ENCODE measurements at regions not wholly inside any gene's neighbourhood (a gene's known extent, or its start where the extent isn't known, plus 50 kb on each side); places are given as distances from the start of the nearest gene placed in this dataset.

DNA sequence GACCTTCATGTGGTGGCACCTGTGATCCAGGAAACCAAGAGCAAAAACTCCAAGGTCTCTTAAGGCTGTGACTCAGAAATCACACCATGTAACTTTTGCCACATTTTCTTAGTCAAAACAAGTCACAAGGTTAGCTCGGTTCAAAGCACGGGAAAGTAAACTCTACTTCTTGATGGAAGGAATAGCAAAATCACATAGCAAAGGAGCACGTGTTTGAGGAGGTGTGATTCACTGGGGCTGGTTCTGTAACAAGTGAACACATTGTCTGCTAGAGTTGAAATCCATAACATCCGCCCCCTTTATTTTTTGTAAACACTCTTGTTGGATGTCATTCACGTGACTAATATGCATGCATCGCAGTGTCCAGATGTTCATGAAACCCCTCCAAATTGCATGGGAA lies 415.0 kb upstream of the MAF start:
- no peak for DNase-seq (ENCODE audit: low spot score)
- ATAC-seq = no peak
- H3K4me3 Mint-ChIP-seq = no peak overlapping the region
- no peaks in the 10 kb centered on the region for H3K27me3 Mint-ChIP-seq (ENCODE audit: low read depth)
- H3K36me3 Mint-ChIP-seq = no peaks in the 10 kb centered on the region
- TF ChIP-seq TEAD1 (CRISPR knock-in tag; IDR thresholded peaks at IDR 0.05) (no peak), SMAD3 (CRISPR knock-in tag; IDR thresholded peaks at IDR 0.05; ENCODE audit: borderline replicate concordance) (no peak), IRF2 (CRISPR knock-in tag; IDR thresholded peaks at IDR 0.05; ENCODE audit: borderline replicate concordance, low read depth) (no peak), JUN (CRISPR knock-in tag; IDR thresholded peaks at IDR 0.05) (no peak), ZNF138 (CRISPR knock-in tag; conservative IDR thresholded peaks at IDR 0.05) (no peak), TCF7 (CRISPR knock-in tag; IDR thresholded peaks at IDR 0.05; ENCODE audit: low read depth) (no peak), HMGA2 (CRISPR knock-in tag; IDR thresholded peaks at IDR 0.05) (no peak), CREM (CRISPR knock-in tag; IDR thresholded peaks at IDR 0.05) (no peak), ZNF416 (CRISPR knock-in tag; IDR thresholded peaks at IDR 0.05) (no peak), FOXK1 (CRISPR knock-in tag; IDR thresholded peaks at IDR 0.05) (no peak), NFATC4 (CRISPR knock-in tag; IDR thresholded peaks at IDR 0.05) (no peak), SP1 (CRISPR knock-in tag; conservative IDR thresholded peaks at IDR 0.05) (no peak)
- TF ChIP-seq, protein P1, sequence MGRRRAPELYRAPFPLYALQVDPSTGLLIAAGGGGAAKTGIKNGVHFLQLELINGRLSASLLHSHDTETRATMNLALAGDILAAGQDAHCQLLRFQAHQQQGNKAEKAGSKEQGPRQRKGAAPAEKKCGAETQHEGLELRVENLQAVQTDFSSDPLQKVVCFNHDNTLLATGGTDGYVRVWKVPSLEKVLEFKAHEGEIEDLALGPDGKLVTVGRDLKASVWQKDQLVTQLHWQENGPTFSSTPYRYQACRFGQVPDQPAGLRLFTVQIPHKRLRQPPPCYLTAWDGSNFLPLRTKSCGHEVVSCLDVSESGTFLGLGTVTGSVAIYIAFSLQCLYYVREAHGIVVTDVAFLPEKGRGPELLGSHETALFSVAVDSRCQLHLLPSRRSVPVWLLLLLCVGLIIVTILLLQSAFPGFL (CRISPR knock-in tag; IDR thresholded peaks at IDR 0.05; ENCODE audit: borderline replicate concordance) = no peak
- TF ChIP-seq, protein P2, sequence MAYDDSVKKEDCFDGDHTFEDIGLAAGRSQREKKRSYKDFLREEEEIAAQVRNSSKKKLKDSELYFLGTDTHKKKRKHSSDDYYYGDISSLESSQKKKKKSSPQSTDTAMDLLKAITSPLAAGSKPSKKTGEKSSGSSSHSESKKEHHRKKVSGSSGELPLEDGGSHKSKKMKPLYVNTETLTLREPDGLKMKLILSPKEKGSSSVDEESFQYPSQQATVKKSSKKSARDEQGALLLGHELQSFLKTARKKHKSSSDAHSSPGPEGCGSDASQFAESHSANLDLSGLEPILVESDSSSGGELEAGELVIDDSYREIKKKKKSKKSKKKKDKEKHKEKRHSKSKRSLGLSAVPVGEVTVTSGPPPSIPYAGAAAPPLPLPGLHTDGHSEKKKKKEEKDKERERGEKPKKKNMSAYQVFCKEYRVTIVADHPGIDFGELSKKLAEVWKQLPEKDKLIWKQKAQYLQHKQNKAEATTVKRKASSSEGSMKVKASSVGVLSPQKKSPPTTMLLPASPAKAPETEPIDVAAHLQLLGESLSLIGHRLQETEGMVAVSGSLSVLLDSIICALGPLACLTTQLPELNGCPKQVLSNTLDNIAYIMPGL (CRISPR knock-in tag; IDR thresholded peaks at IDR 0.05) = no peak
- TF ChIP-seq, protein P3, sequence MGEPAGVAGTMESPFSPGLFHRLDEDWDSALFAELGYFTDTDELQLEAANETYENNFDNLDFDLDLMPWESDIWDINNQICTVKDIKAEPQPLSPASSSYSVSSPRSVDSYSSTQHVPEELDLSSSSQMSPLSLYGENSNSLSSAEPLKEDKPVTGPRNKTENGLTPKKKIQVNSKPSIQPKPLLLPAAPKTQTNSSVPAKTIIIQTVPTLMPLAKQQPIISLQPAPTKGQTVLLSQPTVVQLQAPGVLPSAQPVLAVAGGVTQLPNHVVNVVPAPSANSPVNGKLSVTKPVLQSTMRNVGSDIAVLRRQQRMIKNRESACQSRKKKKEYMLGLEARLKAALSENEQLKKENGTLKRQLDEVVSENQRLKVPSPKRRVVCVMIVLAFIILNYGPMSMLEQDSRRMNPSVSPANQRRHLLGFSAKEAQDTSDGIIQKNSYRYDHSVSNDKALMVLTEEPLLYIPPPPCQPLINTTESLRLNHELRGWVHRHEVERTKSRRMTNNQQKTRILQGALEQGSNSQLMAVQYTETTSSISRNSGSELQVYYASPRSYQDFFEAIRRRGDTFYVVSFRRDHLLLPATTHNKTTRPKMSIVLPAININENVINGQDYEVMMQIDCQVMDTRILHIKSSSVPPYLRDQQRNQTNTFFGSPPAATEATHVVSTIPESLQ (CRISPR knock-in tag; IDR thresholded peaks at IDR 0.05) = no peak
- TF ChIP-seq, protein P4, sequence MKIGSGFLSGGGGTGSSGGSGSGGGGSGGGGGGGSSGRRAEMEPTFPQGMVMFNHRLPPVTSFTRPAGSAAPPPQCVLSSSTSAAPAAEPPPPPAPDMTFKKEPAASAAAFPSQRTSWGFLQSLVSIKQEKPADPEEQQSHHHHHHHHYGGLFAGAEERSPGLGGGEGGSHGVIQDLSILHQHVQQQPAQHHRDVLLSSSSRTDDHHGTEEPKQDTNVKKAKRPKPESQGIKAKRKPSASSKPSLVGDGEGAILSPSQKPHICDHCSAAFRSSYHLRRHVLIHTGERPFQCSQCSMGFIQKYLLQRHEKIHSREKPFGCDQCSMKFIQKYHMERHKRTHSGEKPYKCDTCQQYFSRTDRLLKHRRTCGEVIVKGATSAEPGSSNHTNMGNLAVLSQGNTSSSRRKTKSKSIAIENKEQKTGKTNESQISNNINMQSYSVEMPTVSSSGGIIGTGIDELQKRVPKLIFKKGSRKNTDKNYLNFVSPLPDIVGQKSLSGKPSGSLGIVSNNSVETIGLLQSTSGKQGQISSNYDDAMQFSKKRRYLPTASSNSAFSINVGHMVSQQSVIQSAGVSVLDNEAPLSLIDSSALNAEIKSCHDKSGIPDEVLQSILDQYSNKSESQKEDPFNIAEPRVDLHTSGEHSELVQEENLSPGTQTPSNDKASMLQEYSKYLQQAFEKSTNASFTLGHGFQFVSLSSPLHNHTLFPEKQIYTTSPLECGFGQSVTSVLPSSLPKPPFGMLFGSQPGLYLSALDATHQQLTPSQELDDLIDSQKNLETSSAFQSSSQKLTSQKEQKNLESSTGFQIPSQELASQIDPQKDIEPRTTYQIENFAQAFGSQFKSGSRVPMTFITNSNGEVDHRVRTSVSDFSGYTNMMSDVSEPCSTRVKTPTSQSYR (CRISPR knock-in tag; IDR thresholded peaks at IDR 0.05) = no peak
- TF ChIP-seq, protein P5, sequence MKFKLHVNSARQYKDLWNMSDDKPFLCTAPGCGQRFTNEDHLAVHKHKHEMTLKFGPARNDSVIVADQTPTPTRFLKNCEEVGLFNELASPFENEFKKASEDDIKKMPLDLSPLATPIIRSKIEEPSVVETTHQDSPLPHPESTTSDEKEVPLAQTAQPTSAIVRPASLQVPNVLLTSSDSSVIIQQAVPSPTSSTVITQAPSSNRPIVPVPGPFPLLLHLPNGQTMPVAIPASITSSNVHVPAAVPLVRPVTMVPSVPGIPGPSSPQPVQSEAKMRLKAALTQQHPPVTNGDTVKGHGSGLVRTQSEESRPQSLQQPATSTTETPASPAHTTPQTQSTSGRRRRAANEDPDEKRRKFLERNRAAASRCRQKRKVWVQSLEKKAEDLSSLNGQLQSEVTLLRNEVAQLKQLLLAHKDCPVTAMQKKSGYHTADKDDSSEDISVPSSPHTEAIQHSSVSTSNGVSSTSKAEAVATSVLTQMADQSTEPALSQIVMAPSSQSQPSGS (CRISPR knock-in tag; IDR thresholded peaks at IDR 0.05; ENCODE audit: borderline replicate concordance, low read depth) = no peak
- TF ChIP-seq, protein P6, sequence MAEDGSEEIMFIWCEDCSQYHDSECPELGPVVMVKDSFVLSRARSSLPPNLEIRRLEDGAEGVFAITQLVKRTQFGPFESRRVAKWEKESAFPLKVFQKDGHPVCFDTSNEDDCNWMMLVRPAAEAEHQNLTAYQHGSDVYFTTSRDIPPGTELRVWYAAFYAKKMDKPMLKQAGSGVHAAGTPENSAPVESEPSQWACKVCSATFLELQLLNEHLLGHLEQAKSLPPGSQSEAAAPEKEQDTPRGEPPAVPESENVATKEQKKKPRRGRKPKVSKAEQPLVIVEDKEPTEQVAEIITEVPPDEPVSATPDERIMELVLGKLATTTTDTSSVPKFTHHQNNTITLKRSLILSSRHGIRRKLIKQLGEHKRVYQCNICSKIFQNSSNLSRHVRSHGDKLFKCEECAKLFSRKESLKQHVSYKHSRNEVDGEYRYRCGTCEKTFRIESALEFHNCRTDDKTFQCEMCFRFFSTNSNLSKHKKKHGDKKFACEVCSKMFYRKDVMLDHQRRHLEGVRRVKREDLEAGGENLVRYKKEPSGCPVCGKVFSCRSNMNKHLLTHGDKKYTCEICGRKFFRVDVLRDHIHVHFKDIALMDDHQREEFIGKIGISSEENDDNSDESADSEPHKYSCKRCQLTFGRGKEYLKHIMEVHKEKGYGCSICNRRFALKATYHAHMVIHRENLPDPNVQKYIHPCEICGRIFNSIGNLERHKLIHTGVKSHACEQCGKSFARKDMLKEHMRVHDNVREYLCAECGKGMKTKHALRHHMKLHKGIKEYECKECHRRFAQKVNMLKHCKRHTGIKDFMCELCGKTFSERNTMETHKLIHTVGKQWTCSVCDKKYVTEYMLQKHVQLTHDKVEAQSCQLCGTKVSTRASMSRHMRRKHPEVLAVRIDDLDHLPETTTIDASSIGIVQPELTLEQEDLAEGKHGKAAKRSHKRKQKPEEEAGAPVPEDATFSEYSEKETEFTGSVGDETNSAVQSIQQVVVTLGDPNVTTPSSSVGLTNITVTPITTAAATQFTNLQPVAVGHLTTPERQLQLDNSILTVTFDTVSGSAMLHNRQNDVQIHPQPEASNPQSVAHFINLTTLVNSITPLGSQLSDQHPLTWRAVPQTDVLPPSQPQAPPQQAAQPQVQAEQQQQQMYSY (CRISPR knock-in tag; IDR thresholded peaks at IDR 0.05) = no peak
- TF ChIP-seq, protein P7, sequence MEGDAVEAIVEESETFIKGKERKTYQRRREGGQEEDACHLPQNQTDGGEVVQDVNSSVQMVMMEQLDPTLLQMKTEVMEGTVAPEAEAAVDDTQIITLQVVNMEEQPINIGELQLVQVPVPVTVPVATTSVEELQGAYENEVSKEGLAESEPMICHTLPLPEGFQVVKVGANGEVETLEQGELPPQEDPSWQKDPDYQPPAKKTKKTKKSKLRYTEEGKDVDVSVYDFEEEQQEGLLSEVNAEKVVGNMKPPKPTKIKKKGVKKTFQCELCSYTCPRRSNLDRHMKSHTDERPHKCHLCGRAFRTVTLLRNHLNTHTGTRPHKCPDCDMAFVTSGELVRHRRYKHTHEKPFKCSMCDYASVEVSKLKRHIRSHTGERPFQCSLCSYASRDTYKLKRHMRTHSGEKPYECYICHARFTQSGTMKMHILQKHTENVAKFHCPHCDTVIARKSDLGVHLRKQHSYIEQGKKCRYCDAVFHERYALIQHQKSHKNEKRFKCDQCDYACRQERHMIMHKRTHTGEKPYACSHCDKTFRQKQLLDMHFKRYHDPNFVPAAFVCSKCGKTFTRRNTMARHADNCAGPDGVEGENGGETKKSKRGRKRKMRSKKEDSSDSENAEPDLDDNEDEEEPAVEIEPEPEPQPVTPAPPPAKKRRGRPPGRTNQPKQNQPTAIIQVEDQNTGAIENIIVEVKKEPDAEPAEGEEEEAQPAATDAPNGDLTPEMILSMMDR (IDR thresholded peaks at IDR 0.05) = no peak
- TF ChIP-seq, protein P8, sequence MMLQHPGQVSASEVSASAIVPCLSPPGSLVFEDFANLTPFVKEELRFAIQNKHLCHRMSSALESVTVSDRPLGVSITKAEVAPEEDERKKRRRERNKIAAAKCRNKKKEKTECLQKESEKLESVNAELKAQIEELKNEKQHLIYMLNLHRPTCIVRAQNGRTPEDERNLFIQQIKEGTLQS (CRISPR knock-in tag; conservative IDR thresholded peaks at IDR 0.05) = no peak
- ChIA-PET CTCF (no interaction called here), POLR2A (no interaction called here)
- H3K4me1 Mint-ChIP-seq = peaks cover 3% of the 10 kb centered on the region; the same call in 1 of the 2 replicates
- H3K27ac Mint-ChIP-seq = no peak overlapping the region
- peaks cover 7% of the 10 kb centered on the region for H3K9me3 Mint-ChIP-seq

All from WTC11 (cell line).